Lower lobe of right lung (tissue), 2 donors: ENCODE measurements at regions not wholly inside any gene's neighbourhood (a gene's known extent, or its start where the extent isn't known, plus 50 kb on each side); places are given as distances from the start of the nearest gene placed in this dataset.
"Not testable (repeated sequence)": the region's sequence is repeated elsewhere in the genome, so short reads cannot be mapped to it uniquely, and the experiment has no call there.

ENCODE experiments used
- ATAC-seq, 2 donors: fragments of 200-7000 bp; cut with Tn5 transposase; one replicate each; pipeline ENCODE4 v1.9.1; 2020 to 2022; ENCODE audit warnings: mild to moderate bottlenecking in 2 of 2, moderate library complexity in 2 of 2
- DNase-seq: peaks from one replicate; pipeline ENCODE4 v3.0.0-alpha.2; 2020
- H3K27ac ChIP-seq: fragments of 200-600 bp; one replicate; pipeline ENCODE4 v1.8.0; 2022
- H3K27me3 ChIP-seq: fragments of 200-600 bp; one replicate; pipeline ENCODE4 v1.8.0; 2022; ENCODE audit warnings: low read depth
- H3K36me3 ChIP-seq: fragments of 200-600 bp; one replicate; pipeline ENCODE4 v1.8.0; 2022; ENCODE audit warnings: mild to moderate bottlenecking
- H3K4me1 ChIP-seq: fragments of 200-600 bp; one replicate; pipeline ENCODE4 v1.8.0; 2022
- H3K4me3 ChIP-seq: fragments of 200-600 bp; one replicate; pipeline ENCODE4 v1.8.0; 2022; ENCODE audit warnings: mild to moderate bottlenecking
- H3K9me3 ChIP-seq: fragments of 200-600 bp; one replicate; pipeline ENCODE4 v1.8.0; 2022
- intact Hi-C: fragments of 100-400 bp; cut with DNase I; formaldehyde crosslinking; loops from one replicate; pipeline ENCODE4 v1.11.0; 2022
- TF ChIP-seq, protein P1 (sequence below): fragments of 200-600 bp; IDR thresholded peaks from one replicate; pipeline ENCODE4 v1.8.0; 2022; ENCODE audit warnings: antibody characterized with exemption, mild to moderate bottlenecking
- donor health status: DM: no; HTN: yes; CAD: no; lungs with severe emphysema.

- ATAC-seq (no peak), DNase-seq (no peak)
- no peak overlapping the region for H3K4me3 ChIP-seq
- no peaks in the 10 kb centered on the region for H3K36me3 ChIP-seq
- H3K4me1 ChIP-seq = no peaks in the 10 kb centered on the region
- intact Hi-C loops = no loop called here
- H3K9me3 ChIP-seq = peaks cover 93% of the 10 kb centered on the region
- H3K27me3 ChIP-seq = no peaks in the 10 kb centered on the region
- TF ChIP-seq, protein P1, sequence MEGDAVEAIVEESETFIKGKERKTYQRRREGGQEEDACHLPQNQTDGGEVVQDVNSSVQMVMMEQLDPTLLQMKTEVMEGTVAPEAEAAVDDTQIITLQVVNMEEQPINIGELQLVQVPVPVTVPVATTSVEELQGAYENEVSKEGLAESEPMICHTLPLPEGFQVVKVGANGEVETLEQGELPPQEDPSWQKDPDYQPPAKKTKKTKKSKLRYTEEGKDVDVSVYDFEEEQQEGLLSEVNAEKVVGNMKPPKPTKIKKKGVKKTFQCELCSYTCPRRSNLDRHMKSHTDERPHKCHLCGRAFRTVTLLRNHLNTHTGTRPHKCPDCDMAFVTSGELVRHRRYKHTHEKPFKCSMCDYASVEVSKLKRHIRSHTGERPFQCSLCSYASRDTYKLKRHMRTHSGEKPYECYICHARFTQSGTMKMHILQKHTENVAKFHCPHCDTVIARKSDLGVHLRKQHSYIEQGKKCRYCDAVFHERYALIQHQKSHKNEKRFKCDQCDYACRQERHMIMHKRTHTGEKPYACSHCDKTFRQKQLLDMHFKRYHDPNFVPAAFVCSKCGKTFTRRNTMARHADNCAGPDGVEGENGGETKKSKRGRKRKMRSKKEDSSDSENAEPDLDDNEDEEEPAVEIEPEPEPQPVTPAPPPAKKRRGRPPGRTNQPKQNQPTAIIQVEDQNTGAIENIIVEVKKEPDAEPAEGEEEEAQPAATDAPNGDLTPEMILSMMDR = no peak
- H3K27ac ChIP-seq = no peak overlapping the region
Measured at GRCh38 chr21:7933923-7934322, 2587.5 kb upstream of the TPTE start.

- peaks cover 97% of the 10 kb centered on the region for H3K9me3 ChIP-seq
- H3K36me3 ChIP-seq, H3K27me3 ChIP-seq, intact Hi-C loops, DNase-seq, H3K27ac ChIP-seq, H3K4me1 ChIP-seq, H3K4me3 ChIP-seq, ATAC-seq: not testable (repeated sequence)
Measured at GRCh38 chr21:7937297-7937696, 2584.1 kb upstream of the TPTE start.

DNA sequence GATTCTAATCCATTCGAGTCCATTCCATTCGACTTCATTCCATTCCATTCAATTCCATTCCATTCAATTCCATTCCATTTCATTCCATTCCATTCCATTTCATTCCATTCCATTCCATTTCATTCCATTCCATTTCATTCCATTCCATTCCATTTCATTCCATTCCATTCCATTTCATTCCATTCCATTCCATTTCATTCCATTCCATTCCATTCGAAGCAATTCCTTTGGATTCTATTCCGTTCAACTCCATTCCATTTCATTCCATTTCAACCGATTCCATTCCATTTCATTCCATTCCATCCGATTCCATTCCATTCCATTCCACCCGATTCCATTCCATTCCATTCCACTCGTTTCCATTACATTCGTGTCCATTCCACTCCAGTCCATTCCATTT, 2583.2 kb upstream of the TPTE start:
- H3K4me1 ChIP-seq, H3K4me3 ChIP-seq, ATAC-seq, intact Hi-C loops, H3K27ac ChIP-seq, H3K36me3 ChIP-seq, H3K27me3 ChIP-seq, DNase-seq: not testable (repeated sequence)
- H3K9me3 ChIP-seq = peaks cover 97% of the 10 kb centered on the region

- ATAC-seq, DNase-seq, H3K36me3 ChIP-seq, intact Hi-C loops, H3K4me3 ChIP-seq, H3K27me3 ChIP-seq, H3K4me1 ChIP-seq, H3K27ac ChIP-seq: not testable (repeated sequence)
- peaks cover 98% of the 10 kb centered on the region for H3K9me3 ChIP-seq
Measured at GRCh38 chr21:7941432-7941831, 2580.0 kb upstream of the TPTE start.

GRCh38 chr21:7942219-7942618, 2579.2 kb upstream of the TPTE start:
- H3K27ac ChIP-seq, H3K4me1 ChIP-seq, H3K36me3 ChIP-seq, ATAC-seq, H3K4me3 ChIP-seq, intact Hi-C loops, DNase-seq, H3K27me3 ChIP-seq: not testable (repeated sequence)
- peaks cover 98% of the 10 kb centered on the region for H3K9me3 ChIP-seq

GRCh38 chr21:7943534-7943933, 2577.8 kb upstream of the TPTE start:
- H3K4me1 ChIP-seq, H3K36me3 ChIP-seq, DNase-seq, H3K4me3 ChIP-seq, ATAC-seq, H3K27ac ChIP-seq, intact Hi-C loops, H3K27me3 ChIP-seq: not testable (repeated sequence)
- H3K9me3 ChIP-seq = peaks cover 96% of the 10 kb centered on the region

GRCh38 chr21:7947422-7947821, 2574.0 kb upstream of the TPTE start:
- intact Hi-C loops = no loop called here
- Histone ChIP-seq H3K27me3 (no peaks in the 10 kb centered on the region), H3K4me1 (no peaks in the 10 kb centered on the region), H3K4me3 (no peak overlapping the region), H3K36me3 (no peaks in the 10 kb centered on the region), H3K27ac (no peak overlapping the region), H3K9me3 (peaks cover 96% of the 10 kb centered on the region)
- DNase-seq (no peak), ATAC-seq (no peak)
- TF ChIP-seq, protein P1 = no peak

DNA sequence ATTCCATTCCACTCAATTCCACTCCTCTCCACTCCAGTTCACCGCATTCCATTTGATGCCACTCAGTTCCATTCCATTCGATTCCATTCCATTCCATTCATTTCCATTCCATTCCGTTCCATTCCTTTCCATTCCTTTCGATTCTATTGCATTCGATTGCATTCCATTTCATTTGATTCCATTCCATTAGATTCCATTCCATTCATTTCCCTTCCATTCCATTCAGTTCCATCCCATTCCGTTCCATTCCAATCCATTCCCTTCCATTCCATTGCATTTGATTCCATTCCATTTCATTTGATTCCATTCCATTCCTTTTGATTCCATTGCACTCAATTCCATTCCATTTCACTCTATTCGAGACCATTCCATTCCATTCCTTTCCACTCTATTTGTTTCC, 2572.7 kb upstream of the TPTE start:
- H3K4me1 ChIP-seq, H3K27ac ChIP-seq, H3K4me3 ChIP-seq, H3K27me3 ChIP-seq, H3K36me3 ChIP-seq, DNase-seq, ATAC-seq, intact Hi-C loops: not testable (repeated sequence)
- H3K9me3 ChIP-seq = peaks cover 96% of the 10 kb centered on the region

- DNase-seq, H3K4me1 ChIP-seq, ATAC-seq, H3K36me3 ChIP-seq, intact Hi-C loops, H3K27me3 ChIP-seq, H3K27ac ChIP-seq, H3K4me3 ChIP-seq: not testable (repeated sequence)
- H3K9me3 ChIP-seq = peaks cover 94% of the 10 kb centered on the region
Measured at GRCh38 chr21:7949882-7950281, 2571.5 kb upstream of the TPTE start.
